HG02610 (cell line): ENCODE measurements at regions not wholly inside any gene's neighbourhood (a gene's known extent, or its start where the extent isn't known, plus 50 kb on each side); places are given as distances from the start of the nearest gene placed in this dataset.
A peak's percentile ranks its signal among the peaks of the same experiment; 100 is the strongest.

Experiments
- ATAC-seq: cut with Tn5 transposase; IDR thresholded peaks from one replicate; pipeline ENCODE4 v1.9.1; 2021; ENCODE audit warnings: mild to moderate bottlenecking, moderate library complexity; ENCODE audit not compliant: unreplicated experiment

GRCh38 chr18:67072791-67073190, 443.7 kb downstream of the DSEL start:
- no peak for ATAC-seq

GRCh38 chr18:67068608-67069007, 447.9 kb downstream of the DSEL start:
- ATAC-seq = no peak

- ATAC-seq = no peak
Observed at GRCh38 chr18:67047334-67047733, 443.4 kb upstream of the CDH19 start.

GRCh38 chr18:67043276-67043675, 439.4 kb upstream of the CDH19 start:
- no peak for ATAC-seq

GRCh38 chr18:67041334-67041733, 437.4 kb upstream of the CDH19 start:
- ATAC-seq = no peak

- ATAC-seq = no peak
Observed at GRCh38 chr18:67035026-67035425, 431.1 kb upstream of the CDH19 start.

- no peak for ATAC-seq
Observed at GRCh38 chr18:67023059-67023458, 419.2 kb upstream of the CDH19 start.

GRCh38 chr18:67010919-67011318, 407.0 kb upstream of the CDH19 start:
- ATAC-seq = peak; percentile 79

GRCh38 chr18:67007999-67008398, 404.1 kb upstream of the CDH19 start:
- no peak for ATAC-seq

GRCh38 chr18:67007085-67007484, 403.2 kb upstream of the CDH19 start:
- ATAC-seq = no peak

- ATAC-seq = no peak
Observed at GRCh38 chr18:67001052-67001451, 397.2 kb upstream of the CDH19 start.

GRCh38 chr18:66999003-66999402, 395.1 kb upstream of the CDH19 start:
- no peak for ATAC-seq

GRCh38 chr18:66995270-66995669, 391.4 kb upstream of the CDH19 start:
- ATAC-seq = no peak

GRCh38 chr18:66994790-66995189, 390.9 kb upstream of the CDH19 start:
- ATAC-seq = no peak

GRCh38 chr18:66993492-66993891, 389.6 kb upstream of the CDH19 start:
- no peak for ATAC-seq

- no peak for ATAC-seq
Observed at GRCh38 chr18:66990909-66991308, 387.0 kb upstream of the CDH19 start.

- no peak for ATAC-seq
Observed at GRCh38 chr18:66979009-66979408, 375.1 kb upstream of the CDH19 start.

GRCh38 chr18:66972681-66973080, 368.8 kb upstream of the CDH19 start:
- no peak for ATAC-seq

GRCh38 chr18:66971960-66972359, 368.1 kb upstream of the CDH19 start:
- ATAC-seq = no peak

- no peak for ATAC-seq
Observed at GRCh38 chr18:66966171-66966570, 362.3 kb upstream of the CDH19 start.

- no peak for ATAC-seq
Observed at GRCh38 chr18:66958309-66958708, 354.4 kb upstream of the CDH19 start.

GRCh38 chr18:66951750-66952149, 347.9 kb upstream of the CDH19 start:
- ATAC-seq = no peak

GRCh38 chr18:66949419-66949818, 345.5 kb upstream of the CDH19 start:
- ATAC-seq = no peak

- no peak for ATAC-seq
Observed at GRCh38 chr18:66937546-66937945, 333.7 kb upstream of the CDH19 start.
